HCT116 (cell line): ENCODE measurements at regions not wholly inside any gene's neighbourhood (a gene's known extent, or its start where the extent isn't known, plus 50 kb on each side); places are given as distances from the start of the nearest gene placed in this dataset.

Experiments used
- ATAC-seq: fragments of 200-7000 bp; cut with Tn5 transposase; 2 replicates; pipeline ENCODE4 v1.9.1; 2020; ENCODE audit warnings: mild to moderate bottlenecking, moderate library complexity
- BruUV-seq: library from RNA; stranded (reverse); fragments of 400-500 nt; replicated peaks from 2 replicates; lab custom pipeline; 2021; lab: Mats Ljungman, UMichigan
- CTCF ChIA-PET: fragments of 300-600 bp; sonication (Branson Sonifier 250); formaldehyde crosslinking; loops from one replicate; lab custom pipeline; 2021; ENCODE audit warnings: antibody characterized with exemption; lab: Charles Lee
- POLR2A ChIA-PET: fragments of 300-600, 350-600 bp; sonication (Branson Sonifier 250); formaldehyde crosslinking; loops from one replicate; lab custom pipeline; 2021; ENCODE audit warnings: antibody characterized with exemption; lab: Charles Lee
- RAD21 ChIA-PET, 2 experiments: fragments of 300-600 bp; sonication (Branson Sonifier 250); formaldehyde crosslinking; loops; one replicate each; lab custom pipeline; 2023; ENCODE audit warnings: low total read pairs in 2 of 2; ENCODE audit not compliant: uncharacterized antibody in 2 of 2, unreplicated experiment in 2 of 2, low non-redundant PET in 1 of 2; lab: Charles Lee
- DNase-seq: peaks from one replicate; pipeline ENCODE4 v3.0.0-alpha.2; 2010; ENCODE audit warnings: low read depth, low spot score
- H2AFZ ChIP-seq: fragments of 200-600 bp; shearing (Covaris generic), sonication (generic); 2 replicates; pipeline ENCODE4 v1.6.1; 2017; ENCODE audit warnings: low read depth, mixed run types, mixed read lengths, antibody characterized with exemption, low read length; ENCODE audit not compliant: poor library complexity, severe bottlenecking
- H3K27ac ChIP-seq: 2 replicates; pipeline ENCODE4 v1.5.1; 2012; ENCODE audit warnings: low read depth, low read length
- H3K27me3 ChIP-seq: fragments of 200-600 bp; sonication (generic); 2 replicates; pipeline ENCODE4 v1.6.1; 2016; ENCODE audit warnings: mixed run types, low read length, mixed read lengths; ENCODE audit not compliant: insufficient read depth
- H3K36me3 ChIP-seq, 2 experiments: fragments of 200-500 bp in 1 of 2; fragments of 200-600 bp in 1 of 2; sonication (Bioruptor generic) in 1 of 2; sonication (generic) in 1 of 2; 2 replicates each; pipeline versions ENCODE4 v1.5.1 to v1.6.1; 2014 to 2016; ENCODE audit warnings: low read length in 2 of 2, inconsistent platforms in 1 of 2, mixed read lengths in 1 of 2, mixed run types in 1 of 2; ENCODE audit not compliant: insufficient read depth in 2 of 2, control insufficient read depth in 1 of 2
- H3K4me1 ChIP-seq, 2 experiments: fragments of 200-600 bp in 1 of 2; sonication (generic) in 1 of 2; 2 replicates each; pipeline versions ENCODE4 v1.5.1 to v1.6.1; 2012 to 2017; ENCODE audit warnings: low read length in 2 of 2, inconsistent platforms in 1 of 2, mild to moderate bottlenecking in 1 of 2, mixed read lengths in 1 of 2, mixed run types in 1 of 2, moderate library complexity in 1 of 2; ENCODE audit not compliant: insufficient read depth in 2 of 2, control insufficient read depth in 1 of 2
- H3K4me2 ChIP-seq: fragments of 200-600 bp; sonication (generic); 2 replicates; pipeline ENCODE4 v1.6.1; 2017; ENCODE audit warnings: mixed run types, low read length, mixed read lengths
- H3K4me3 ChIP-seq, 2 experiments: fragments of 200-600 bp in 1 of 2; sonication (generic) in 1 of 2; replicated peaks in 1 of 2; 2 replicates each; pipeline ENCODE4 v1.5.1; 2011 to 2016; ENCODE audit warnings: low read length in 2 of 2, control low read depth in 1 of 2, low read depth in 1 of 2, mild to moderate bottlenecking in 1 of 2, mixed read lengths in 1 of 2, mixed run types in 1 of 2
- H3K79me2 ChIP-seq: fragments of 200-600 bp; sonication (generic); 2 replicates; pipeline ENCODE4 v1.6.1; 2017; ENCODE audit warnings: mild to moderate bottlenecking, mixed run types, low read length, moderate library complexity, mixed read lengths; ENCODE audit not compliant: insufficient read depth
- H3K9ac ChIP-seq: fragments of 200-600 bp; sonication (generic); 2 replicates; pipeline ENCODE4 v1.6.1; 2016; ENCODE audit warnings: low read length, mixed read lengths
- H3K9me2 ChIP-seq: fragments of 200-600 bp; sonication (generic), shearing (Covaris generic); 2 replicates; pipeline ENCODE4 v1.6.1; 2017; ENCODE audit warnings: mixed run types, mild to moderate bottlenecking, moderate library complexity; ENCODE audit not compliant: insufficient read depth
- H3K9me3 ChIP-seq, 2 experiments: fragments of 200-500 bp in 1 of 2; fragments of 200-600 bp in 1 of 2; sonication (Bioruptor generic) in 1 of 2; sonication (generic) in 1 of 2; 2 replicates each; pipeline ENCODE4 v1.6.1; 2014 to 2017; ENCODE audit warnings: low read length in 2 of 2, mixed read lengths in 2 of 2, inconsistent platforms in 1 of 2, low read depth in 1 of 2, mild to moderate bottlenecking in 1 of 2, mixed run types in 1 of 2, moderate library complexity in 1 of 2; ENCODE audit not compliant: control insufficient read depth in 1 of 2, insufficient read depth in 1 of 2
- H4K20me1 ChIP-seq: fragments of 200-600 bp; sonication (generic), shearing (Covaris generic); 2 replicates; pipeline ENCODE4 v1.6.1; 2017; ENCODE audit warnings: mixed run types, mild to moderate bottlenecking, moderate library complexity; ENCODE audit not compliant: insufficient read depth
- ELF1 ChIP-seq: IDR thresholded peaks from 2 replicates; pipeline ENCODE4 v1.6.1; 2012; ENCODE audit warnings: low read depth, borderline replicate concordance
- RAD21 ChIP-seq: IDR thresholded peaks from 2 replicates; pipeline ENCODE4 v1.6.1; 2012; ENCODE audit warnings: low read depth, mild to moderate bottlenecking
- REST ChIP-seq: IDR thresholded peaks from 2 replicates; pipeline ENCODE4 v1.6.1; 2012; ENCODE audit warnings: low read depth
- intact Hi-C: fragments of 100-400 bp; cut with micrococcal nuclease; formaldehyde crosslinking; loops from 2 replicates; pipeline ENCODE4 v1.10.0; 2022

DNA sequence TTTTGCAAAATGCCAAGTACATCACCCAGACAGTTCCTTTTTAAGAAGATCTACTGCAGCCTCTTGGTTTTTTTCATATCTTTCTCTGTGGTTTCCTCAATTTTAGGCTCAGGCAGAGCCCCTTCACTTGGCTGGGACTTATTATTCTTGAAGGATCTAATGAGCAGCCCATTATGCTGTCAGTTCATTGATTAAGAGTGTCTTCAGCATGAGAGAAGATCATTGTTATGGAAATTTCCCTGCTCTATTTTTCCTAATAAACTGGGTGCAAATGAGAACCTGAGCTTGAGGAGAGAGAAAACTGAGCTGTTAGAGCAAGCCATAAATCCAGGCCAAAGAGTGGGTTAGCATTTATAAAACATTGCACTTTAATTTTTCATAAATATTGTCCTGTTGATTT is 146.5 kb downstream of the SEC23IP start:
- intact Hi-C loops, result no loop called here
- H3K79me2 ChIP-seq, result no peaks in the 10 kb centered on the region

More for the DNA sequence above, 146.5 kb downstream of the SEC23IP start:
- no peaks in the 10 kb centered on the region for H3K9me3 ChIP-seq
- ChIA-PET POLR2A (no interaction called here), CTCF (no interaction called here), RAD21 (no interaction called here)
- TF ChIP-seq REST, result no peak
- TF ChIP-seq ELF1, result no peak
- no peak for TF ChIP-seq RAD21
- H3K9ac ChIP-seq, result no peak overlapping the region
- no peaks in the 10 kb centered on the region for H3K4me1 ChIP-seq
- DNase-seq (no peak), ATAC-seq (no peak)
- H3K36me3 ChIP-seq, result no peaks in the 10 kb centered on the region
- no peak overlapping the region for H2AFZ ChIP-seq
- H3K4me2 ChIP-seq, result no peak overlapping the region
- no peaks in the 10 kb centered on the region for H4K20me1 ChIP-seq
- H3K27me3 ChIP-seq, result peaks cover 31% of the 10 kb centered on the region; the same call in 1 of the 2 replicates
- no TSS peak for BruUV-seq
- H3K27ac ChIP-seq, result no peak overlapping the region
- H3K4me3 ChIP-seq, result no peak overlapping the region
- H3K9me2 ChIP-seq, result no peaks in the 10 kb centered on the region
